ENCODE measurements at regions not wholly inside any gene's neighbourhood (a gene's known extent, or its start where the extent isn't known, plus 50 kb on each side); places are given as distances from the start of the nearest gene placed in this dataset.

GRCh38 chr4:111556141-111556781 is 589.0 kb upstream of the FAM241A start:
- DNase-seq (ENCODE audit: low read depth, low spot score) = no peak
- no peak overlapping the region for H3K4me3 ChIP-seq (ENCODE audit: low read length)

- no peak overlapping the region for H3K4me3 ChIP-seq (ENCODE audit: low read length)
Measured at GRCh38 chr4:111556851-111557250, 588.4 kb upstream of the FAM241A start.

GRCh38 chr4:111562826-111563225 is 582.4 kb upstream of the FAM241A start:
- DNase-seq (ENCODE audit: low read depth, low spot score) = no peak
- no peak overlapping the region for H3K4me3 ChIP-seq (ENCODE audit: low read length)

More at GRCh38 chr4:111556851-111557250, 588.4 kb upstream of the FAM241A start:
- DNase-seq (ENCODE audit: low read depth, low spot score) = no peak

- H3K4me3 ChIP-seq (ENCODE audit: low read length) = no peak overlapping the region
- DNase-seq (ENCODE audit: low read depth, low spot score) = no peak
Measured at GRCh38 chr4:111572470-111572869, 572.8 kb upstream of the FAM241A start.

- no peak overlapping the region for H3K4me3 ChIP-seq (ENCODE audit: low read length)
Measured at GRCh38 chr4:111573386-111573785, 571.9 kb upstream of the FAM241A start.

GRCh38 chr4:111579767-111580166 is 565.5 kb upstream of the FAM241A start:
- H3K4me3 ChIP-seq (ENCODE audit: low read length) = no peak overlapping the region
- no peak for DNase-seq (ENCODE audit: low read depth, low spot score)

More at GRCh38 chr4:111573386-111573785, 571.9 kb upstream of the FAM241A start:
- no peak for DNase-seq (ENCODE audit: low read depth, low spot score)

- H3K4me3 ChIP-seq (ENCODE audit: low read length) = no peak overlapping the region
- DNase-seq (ENCODE audit: low read depth, low spot score) = no peak
Measured at GRCh38 chr4:111595456-111595855, 549.8 kb upstream of the FAM241A start.

- no peak overlapping the region for H3K4me3 ChIP-seq (ENCODE audit: low read length)
- no peak for DNase-seq (ENCODE audit: low read depth, low spot score)
Measured at GRCh38 chr4:111596491-111596890, 548.8 kb upstream of the FAM241A start.

- DNase-seq (ENCODE audit: low read depth, low spot score) = no peak
- H3K4me3 ChIP-seq (ENCODE audit: low read length) = no peak overlapping the region
Measured at GRCh38 chr4:111601671-111602070, 543.6 kb upstream of the FAM241A start.

- H3K4me3 ChIP-seq (ENCODE audit: low read length) = no peak overlapping the region
- no peak for DNase-seq (ENCODE audit: low read depth, low spot score)
Measured at GRCh38 chr4:111602848-111603247, 542.4 kb upstream of the FAM241A start.

- no peak overlapping the region for H3K4me3 ChIP-seq (ENCODE audit: low read length)
- DNase-seq (ENCODE audit: low read depth, low spot score) = no peak
Measured at GRCh38 chr4:111605111-111605510, 540.1 kb upstream of the FAM241A start.

GRCh38 chr4:111610681-111611080 is 534.6 kb upstream of the FAM241A start:
- H3K4me3 ChIP-seq (ENCODE audit: low read length) = no peak overlapping the region
- DNase-seq (ENCODE audit: low read depth, low spot score) = no peak

GRCh38 chr4:111618908-111619307 is 526.3 kb upstream of the FAM241A start:
- no peak for DNase-seq (ENCODE audit: low read depth, low spot score)
- H3K4me3 ChIP-seq (ENCODE audit: low read length) = no peak overlapping the region

GRCh38 chr4:111628437-111628836 is 516.8 kb upstream of the FAM241A start:
- no peak overlapping the region for H3K4me3 ChIP-seq (ENCODE audit: low read length)
- DNase-seq (ENCODE audit: low read depth, low spot score) = no peak

- DNase-seq (ENCODE audit: low read depth, low spot score) = no peak
- H3K4me3 ChIP-seq (ENCODE audit: low read length) = no peak overlapping the region
Measured at GRCh38 chr4:111630705-111631104, 514.5 kb upstream of the FAM241A start.

- no peak overlapping the region for H3K4me3 ChIP-seq (ENCODE audit: low read length)
- DNase-seq (ENCODE audit: low read depth, low spot score) = peak; percentile 10
Measured at GRCh38 chr4:111631215-111631999, 513.8 kb upstream of the FAM241A start.

- DNase-seq (ENCODE audit: low read depth, low spot score) = no peak
Measured at GRCh38 chr4:111632641-111633151, 512.6 kb upstream of the FAM241A start.

GRCh38 chr4:111633663-111634266 is 511.5 kb upstream of the FAM241A start:
- no peak for DNase-seq (ENCODE audit: low read depth, low spot score)
- no peak overlapping the region for H3K4me3 ChIP-seq (ENCODE audit: low read length)

More at GRCh38 chr4:111632641-111633151, 512.6 kb upstream of the FAM241A start:
- no peak overlapping the region for H3K4me3 ChIP-seq (ENCODE audit: low read length)

GRCh38 chr4:111635646-111636045 is 509.6 kb upstream of the FAM241A start:
- H3K4me3 ChIP-seq (ENCODE audit: low read length) = no peak overlapping the region
- DNase-seq (ENCODE audit: low read depth, low spot score) = no peak

GRCh38 chr4:111636961-111637585 is 508.2 kb upstream of the FAM241A start:
- no peak overlapping the region for H3K4me3 ChIP-seq (ENCODE audit: low read length)
- DNase-seq (ENCODE audit: low read depth, low spot score) = no peak

Measured in Jurkat, Clone E6-1 (cell line).